ENCODE measurements at regions not wholly inside any gene's neighbourhood (a gene's known extent, or its start where the extent isn't known, plus 50 kb on each side); places are given as distances from the start of the nearest gene placed in this dataset.

DNA sequence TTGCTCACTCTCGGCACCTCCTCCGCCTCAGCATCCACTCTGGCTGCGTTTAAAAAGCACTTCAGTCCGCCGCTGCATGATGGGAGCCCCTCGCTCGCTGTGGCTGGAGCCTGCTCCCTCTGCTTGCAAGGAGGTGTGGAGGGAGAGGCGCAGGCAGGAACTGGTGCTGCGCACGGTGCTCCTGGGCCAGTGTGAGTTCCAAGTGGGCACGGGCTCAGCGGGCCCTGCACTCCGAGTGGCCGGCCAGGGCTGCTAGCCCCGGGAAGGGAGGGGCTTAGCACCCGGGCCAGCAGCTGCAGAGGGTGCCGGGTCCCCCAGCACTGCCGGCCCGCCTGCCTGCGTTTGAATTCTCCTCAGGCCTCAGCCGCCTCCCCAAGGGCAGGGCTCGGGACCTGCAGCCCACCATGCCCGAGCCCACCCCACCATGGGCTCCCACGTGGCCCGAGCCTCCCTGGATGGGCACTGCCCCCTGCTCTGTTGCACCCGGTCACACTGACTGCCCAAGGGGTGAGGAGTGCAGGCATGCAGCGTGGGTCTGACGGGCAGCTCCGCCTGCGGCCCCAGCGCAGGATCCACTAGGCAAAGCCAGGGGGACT is 1599.5 kb downstream of the NCAM2 start:
- no peak for DNase-seq

DNA sequence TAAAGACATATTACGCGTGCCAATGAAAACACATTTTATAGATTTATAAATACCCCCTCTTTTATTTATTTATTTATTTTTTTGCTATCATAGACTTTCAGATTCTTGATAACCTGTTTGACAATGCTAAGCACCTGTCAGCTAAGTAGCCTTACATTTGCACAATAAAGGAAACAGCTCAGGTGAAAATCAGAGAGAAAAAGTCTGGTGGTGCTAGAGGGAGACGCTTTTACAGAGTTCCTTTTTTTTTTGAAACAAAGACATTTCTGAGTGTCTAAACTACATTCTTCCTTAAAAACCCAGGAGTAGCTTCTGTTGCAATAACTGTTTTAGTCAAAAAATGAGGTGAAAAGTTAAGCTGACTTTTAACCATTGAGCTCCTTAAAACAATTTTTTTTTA is 1611.6 kb downstream of the NCAM2 start:
- no peak for DNase-seq

GRCh38 chr21:22627911-22628310 is 1629.7 kb downstream of the NCAM2 start:
- DNase-seq: no peak

GRCh38 chr21:22630953-22631465 is 1632.8 kb downstream of the NCAM2 start:
- DNase-seq: no peak

- no peak for DNase-seq
These were observed 1634.0 kb downstream of the NCAM2 start for GRCh38 chr21:22632176-22632575.

GRCh38 chr21:22649246-22649645 is 1651.0 kb downstream of the NCAM2 start:
- no peak for DNase-seq

- DNase-seq: no peak
These were observed 1652.0 kb downstream of the NCAM2 start for GRCh38 chr21:22650226-22650625.

DNA sequence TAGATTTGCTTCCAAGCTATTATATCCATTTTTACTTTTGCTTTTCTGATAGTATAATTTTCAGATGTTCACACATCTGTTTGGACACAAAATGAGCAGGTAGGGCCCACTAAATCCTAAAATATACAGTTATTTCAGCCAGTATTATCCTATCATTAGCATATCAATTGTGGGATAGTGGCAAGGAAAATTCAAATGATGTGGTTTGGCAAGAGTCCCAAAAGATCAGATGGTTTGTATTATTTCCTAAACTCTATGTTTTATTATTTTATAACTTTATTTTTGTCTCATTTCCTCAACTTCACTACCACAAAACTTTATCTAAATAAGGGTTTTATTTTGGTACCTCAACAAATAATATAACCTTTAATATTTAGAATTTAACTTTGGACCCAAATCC is 1659.6 kb downstream of the NCAM2 start:
- DNase-seq: no peak

DNA sequence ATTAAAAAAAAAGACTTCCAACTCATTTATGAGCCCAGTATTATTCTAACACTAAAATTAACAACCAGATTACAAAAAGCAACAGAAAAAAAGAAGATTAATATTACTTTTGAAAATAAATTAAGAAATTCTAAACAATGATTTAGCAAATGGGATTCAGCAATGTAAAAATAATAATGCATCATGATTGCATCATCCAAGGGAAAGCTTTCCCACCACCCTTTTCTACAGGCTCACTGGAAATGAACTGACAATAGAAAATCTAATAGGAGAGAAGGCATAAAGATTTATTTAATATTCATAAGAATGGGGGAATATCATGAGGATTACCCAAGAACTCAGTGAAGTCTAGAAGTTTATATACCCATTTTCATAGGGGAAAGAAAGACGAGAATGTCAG is 1671.9 kb downstream of the NCAM2 start:
- no peak for DNase-seq

GRCh38 chr21:22679207-22679606 is 1681.0 kb downstream of the NCAM2 start:
- DNase-seq: no peak

DNA sequence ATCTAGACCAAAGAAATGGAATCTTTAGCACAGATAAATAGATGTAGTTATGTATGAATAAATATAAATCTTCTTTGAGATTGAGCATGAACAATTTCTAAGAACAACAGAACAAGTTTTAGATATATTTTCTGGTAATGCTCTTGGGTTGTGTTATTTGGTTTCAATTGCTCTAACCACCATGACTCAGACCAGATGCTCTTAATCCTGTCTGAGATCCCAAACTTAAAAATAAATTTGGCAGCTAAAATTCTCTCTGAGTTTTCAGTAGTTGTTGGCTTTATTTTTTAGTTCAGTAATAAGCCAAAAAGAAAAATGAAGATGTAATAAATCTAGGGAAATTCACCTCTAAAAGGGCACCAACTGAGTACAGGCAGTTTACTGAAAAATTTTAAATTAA is 1693.4 kb downstream of the NCAM2 start:
- DNase-seq: no peak

- no peak for DNase-seq
These were observed 1705.3 kb downstream of the NCAM2 start for GRCh38 chr21:22703521-22703920.

DNA sequence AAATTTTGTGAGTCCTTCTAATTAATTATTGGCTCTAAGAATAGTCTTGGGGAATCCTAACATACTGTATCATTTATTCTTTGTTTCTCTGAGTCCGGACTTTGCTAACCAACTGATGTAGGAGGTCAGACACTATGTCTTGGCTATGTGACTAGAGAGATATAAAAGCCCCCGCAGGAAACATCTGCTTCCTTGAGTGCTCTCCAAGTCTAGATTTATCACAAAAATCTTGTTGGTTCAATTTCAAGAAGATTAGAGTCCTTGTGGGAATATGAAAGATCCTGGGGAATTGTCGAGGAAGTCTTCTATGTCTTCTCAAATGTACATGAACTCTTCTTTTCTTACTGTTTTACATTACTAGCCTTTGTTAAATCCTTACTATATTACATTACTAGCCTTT is 1712.5 kb downstream of the NCAM2 start:
- no peak for DNase-seq

DNA sequence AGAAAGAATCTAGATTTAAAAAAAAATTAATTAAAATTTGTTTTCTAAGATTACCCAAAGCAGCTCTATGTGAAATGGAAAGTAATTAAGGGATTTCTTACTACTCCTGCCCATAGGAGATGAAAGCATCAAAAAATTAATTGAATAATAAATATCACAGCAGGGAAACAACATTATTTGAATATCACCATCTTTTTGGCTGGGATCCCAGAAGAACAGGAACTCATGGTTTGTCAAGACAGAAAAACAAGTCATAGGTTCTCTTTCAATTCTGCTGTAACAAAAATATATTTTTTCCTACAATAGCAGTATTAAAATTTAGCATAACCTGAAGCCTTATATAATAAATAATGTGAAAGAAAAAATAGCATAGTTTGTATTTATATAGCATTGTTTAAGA is 1713.4 kb downstream of the NCAM2 start:
- no peak for DNase-seq

GRCh38 chr21:22725436-22725835 is 1727.2 kb downstream of the NCAM2 start:
- peak; percentile 29 for DNase-seq

DNA sequence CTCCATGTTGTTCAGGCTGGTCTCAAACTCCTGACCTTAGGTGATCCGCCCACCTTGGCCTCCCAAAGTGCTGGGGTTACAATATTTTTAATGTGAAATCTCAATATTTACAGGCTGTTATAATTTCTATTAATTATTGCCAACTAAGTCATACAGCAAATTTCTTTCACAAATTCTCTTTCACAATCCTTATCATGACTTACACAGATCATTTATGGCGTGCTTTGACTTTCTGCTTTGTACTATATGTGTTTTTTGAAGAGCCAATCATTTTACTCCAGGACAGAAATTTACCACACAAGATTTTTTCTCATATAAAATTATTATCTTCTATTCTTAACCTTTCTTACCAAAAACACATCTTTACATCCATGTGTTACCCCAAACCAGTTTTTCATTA is 1729.9 kb downstream of the NCAM2 start:
- no peak for DNase-seq

DNA sequence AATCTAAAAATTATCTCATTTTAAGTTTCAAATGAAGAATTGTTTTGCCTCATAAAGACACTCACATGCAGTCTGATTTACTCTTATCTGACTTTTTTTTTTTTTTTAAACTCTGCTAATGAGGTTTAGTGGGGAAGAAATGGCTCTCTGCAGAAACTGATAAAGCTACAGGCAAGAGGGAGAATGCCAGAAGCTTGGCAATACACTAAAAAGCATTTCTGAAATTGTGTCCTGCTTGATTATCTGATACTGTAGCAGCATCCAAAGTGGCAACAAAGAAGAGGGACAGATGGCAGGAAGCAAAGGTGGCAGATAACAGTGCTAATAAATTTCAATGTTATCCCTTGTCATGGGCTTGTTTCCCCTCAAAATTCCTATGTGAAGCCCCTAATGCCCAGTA is 1744.9 kb downstream of the NCAM2 start:
- DNase-seq: no peak

- no peak for DNase-seq
These were observed 1756.5 kb downstream of the NCAM2 start for GRCh38 chr21:22754746-22755145.

DNA sequence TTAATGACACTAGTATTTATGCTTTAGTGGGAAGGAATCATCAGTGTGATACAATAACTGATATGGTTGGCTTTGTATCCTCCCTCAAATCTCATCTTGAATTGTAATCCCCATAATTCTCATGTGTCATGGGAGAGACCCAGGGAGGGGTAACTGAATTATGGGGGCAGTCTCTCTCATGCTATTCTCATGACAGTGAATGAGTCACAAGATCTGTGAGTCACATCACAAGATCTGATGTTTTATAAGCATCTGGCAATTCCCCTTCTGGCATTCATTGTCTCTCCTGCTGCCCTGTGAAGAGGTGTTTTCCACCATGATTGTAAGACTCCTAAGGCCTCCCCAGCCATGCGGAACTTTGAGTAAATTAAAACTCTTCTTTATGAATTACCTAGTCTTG is 1760.3 kb downstream of the NCAM2 start:
- DNase-seq: no peak

- no peak for DNase-seq
These were observed 1764.3 kb downstream of the NCAM2 start for GRCh38 chr21:22762463-22762862.

GRCh38 chr21:22763442-22763841 is 1765.2 kb downstream of the NCAM2 start:
- DNase-seq: no peak

- no peak for DNase-seq
These were observed 1766.0 kb downstream of the NCAM2 start for GRCh38 chr21:22764222-22764621.

DNA sequence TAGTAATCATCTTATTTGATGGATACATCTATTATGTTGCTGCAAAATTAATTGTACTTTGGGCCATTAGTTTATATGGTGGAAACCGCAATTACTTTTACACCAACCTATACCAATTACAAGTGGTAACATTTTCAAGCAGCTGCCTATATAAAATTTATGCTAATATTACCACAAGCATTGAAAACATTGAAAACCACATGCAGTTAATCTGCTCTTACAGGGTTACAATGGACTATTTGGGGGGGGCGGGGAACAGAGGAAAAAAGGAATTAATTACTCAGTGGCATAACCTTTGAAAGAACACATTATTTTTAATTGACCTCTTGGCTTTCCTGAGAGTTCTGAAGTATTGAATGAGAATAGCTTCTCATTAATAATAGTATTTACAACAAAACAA is 1793.2 kb downstream of the NCAM2 start:
- DNase-seq: no peak

- peak; percentile 40 for DNase-seq
These were observed 1793.9 kb downstream of the NCAM2 start for GRCh38 chr21:22791986-22792560.

DNA sequence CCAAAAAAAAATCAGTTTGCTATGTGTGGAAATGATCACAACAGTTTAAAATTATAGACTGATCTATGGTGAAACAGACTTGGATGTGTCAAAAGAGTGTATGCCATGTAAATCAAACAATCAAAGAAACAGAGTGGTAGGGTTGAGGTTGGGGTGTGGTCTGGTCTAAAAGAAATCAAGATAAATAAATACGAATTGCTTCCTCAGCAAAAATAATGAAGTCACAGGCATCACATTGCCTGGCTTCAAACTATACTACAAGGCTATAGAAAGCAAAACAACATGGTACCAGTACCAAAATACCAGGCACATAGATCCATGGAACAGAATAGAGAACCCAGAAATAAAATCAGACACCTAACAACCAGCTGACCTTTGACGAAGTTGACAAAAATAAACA is 1796.9 kb downstream of the NCAM2 start:
- DNase-seq: no peak
